ACHN (cell line): ENCODE measurements at regions not wholly inside any gene's neighbourhood (a gene's known extent, or its start where the extent isn't known, plus 50 kb on each side); places are given as distances from the start of the nearest gene placed in this dataset.
"Not testable (repeated sequence)": the region's sequence is repeated elsewhere in the genome, so short reads cannot be mapped to it uniquely, and the experiment has no call there.

Source experiments
- DNase-seq: peaks from one replicate; pipeline ENCODE4 v3.0.0-alpha.2; 2015
- in situ Hi-C: cut with HindIII; loops from 2 replicates; pipeline ENCODE4 v1.10.0; 2017; ENCODE audit warnings: low sequenced_read_pairs, low pct_ligation_motif_present, low pct_unique_long_range_greater_than_20kb

DNA sequence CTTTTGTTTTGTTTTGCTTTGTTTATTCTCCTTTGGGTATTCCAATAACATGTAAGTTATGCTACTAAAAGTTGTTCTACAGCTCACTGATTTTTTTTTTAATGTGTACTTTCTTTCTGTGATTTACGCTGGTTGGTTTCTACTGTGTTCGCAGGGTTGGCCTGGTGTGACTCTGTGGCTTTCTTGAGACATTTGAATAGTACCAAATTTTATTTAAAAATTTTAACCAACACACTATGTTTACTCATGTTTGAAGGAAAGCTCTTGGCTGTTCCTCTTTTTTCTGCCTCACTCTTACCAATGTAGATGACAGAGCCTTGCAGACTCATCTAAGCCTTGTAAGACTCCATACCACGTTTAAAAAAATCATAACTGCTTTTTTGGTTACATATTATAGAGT, 1784.9 kb upstream of the DEFB115 start:
- in situ Hi-C loops: no loop called here
- no peak for DNase-seq

DNA sequence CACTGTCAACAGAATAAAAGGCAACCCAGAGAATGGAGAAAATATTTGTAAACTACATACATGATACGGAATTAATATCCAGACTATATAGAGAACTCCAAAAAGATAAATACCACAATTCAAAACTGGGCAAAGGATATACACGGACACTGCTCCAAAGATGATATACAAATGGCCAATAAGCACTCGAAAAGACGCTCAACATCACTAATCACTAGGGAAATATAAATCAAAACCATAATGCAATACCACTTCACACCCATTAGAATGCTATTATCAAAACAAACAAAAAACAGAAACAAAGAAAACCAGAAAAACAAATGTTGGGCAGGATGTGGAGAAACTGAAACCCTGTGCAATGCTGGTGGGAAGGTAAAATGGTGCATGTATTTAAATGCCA, 1764.6 kb upstream of the DEFB115 start:
- DNase-seq, in situ Hi-C loops: not testable (repeated sequence)

DNA sequence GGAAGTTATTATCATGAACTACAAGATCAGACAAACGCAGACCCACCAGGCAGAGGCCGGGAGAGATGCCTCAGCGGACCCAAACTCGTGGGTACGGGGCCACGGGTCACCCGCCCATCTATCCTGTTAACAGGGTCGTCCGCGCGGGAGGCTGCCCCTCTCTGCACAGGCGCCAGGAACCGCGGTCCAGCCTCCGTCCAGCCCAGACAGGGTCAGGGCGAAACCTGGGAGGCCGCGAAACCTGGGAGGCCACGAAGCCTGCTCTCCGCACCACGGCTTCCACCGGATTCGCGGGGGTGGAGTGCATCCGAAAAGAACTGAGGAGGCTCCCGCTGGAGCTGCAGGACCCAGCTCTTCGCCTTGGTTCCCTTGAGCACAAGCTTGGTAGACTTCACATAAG, 1760.7 kb upstream of the DEFB115 start:
- in situ Hi-C loops: not testable (repeated sequence)
- DNase-seq: peak; percentile 1

DNA sequence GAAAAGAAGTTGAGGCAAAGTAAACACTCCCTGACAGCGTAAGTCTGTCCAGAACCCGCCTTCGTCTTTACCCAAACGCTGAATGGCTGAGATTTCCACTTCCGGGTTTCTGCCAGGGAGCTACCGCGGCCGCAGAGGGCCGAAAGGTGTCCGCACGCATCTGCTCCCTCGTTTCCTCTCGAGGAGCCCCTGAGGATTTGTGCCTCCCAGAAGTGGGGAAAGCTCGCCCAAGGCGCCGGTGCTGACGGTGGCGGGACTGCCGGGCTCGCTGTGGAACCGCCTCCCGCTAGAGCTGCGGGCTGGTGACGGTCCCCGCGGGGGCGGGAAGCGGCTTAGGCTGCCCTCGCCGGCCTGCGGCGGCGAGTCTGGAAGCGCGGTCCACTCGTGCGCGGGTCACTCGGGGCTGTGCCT, 1760.2 kb upstream of the DEFB115 start:
- in situ Hi-C loops: no loop called here
- DNase-seq: peak; percentile 87

DNA sequence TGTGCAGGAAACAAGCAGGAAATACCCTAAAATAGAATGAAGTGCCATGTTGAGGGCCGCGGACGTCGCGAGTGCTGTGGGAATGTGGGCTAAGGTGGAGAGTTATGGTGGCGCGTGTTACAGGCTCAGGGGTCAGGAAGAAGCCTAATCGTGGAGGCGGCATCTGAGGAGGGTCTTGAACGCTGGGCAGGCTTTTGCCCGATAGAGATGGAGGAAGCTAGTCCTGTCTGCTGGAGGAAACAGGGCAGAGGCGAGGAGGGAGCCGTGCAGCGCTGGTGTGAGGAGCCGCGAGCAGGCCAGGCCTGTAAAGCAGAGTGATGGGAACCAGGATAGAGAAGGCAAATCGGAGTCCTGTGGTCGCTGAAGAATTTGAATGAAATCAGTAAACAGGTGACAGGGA, 1759.8 kb upstream of the DEFB115 start:
- DNase-seq, in situ Hi-C loops: not testable (repeated sequence)

DNA sequence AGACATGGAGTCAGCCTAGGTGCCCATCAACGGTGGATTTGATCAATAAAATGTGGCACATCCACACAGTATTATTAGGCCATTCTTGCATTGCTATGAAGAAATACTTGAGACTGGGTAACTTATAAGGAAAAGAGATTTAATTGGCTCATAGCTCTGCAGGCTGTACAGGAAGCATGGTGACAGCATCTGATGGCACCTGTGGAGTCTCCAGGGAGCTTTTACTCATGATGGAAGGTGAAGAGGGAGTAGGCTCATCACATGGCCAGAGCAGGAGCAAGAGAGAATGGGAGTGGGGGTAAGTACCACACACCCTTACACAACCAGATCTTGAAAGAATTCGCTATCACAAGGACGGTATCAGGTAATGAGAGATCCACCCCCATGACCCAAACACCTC, 1756.7 kb upstream of the DEFB115 start:
- in situ Hi-C loops, DNase-seq: not testable (repeated sequence)

DNA sequence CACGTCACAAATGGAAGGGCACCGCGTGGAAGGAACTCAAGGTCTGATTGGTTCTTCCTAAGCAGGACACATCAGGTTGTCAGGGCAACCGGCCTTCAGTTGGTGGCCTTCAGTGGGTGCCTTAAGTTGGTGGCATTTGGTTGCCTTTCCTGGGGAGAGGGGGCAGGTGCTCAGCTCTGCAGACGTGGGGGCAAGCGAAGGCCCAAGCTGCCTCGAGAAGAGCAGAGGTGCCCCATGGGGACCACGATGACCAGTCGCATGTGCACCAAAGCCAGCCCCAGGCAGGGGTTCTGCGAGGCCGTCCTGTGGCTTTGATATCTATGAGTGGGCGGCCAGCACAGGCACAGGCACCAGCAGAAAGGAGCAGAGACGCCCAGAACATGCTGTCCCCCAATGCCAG, 1742.8 kb upstream of the DEFB115 start:
- in situ Hi-C loops, DNase-seq: not testable (repeated sequence)

DNA sequence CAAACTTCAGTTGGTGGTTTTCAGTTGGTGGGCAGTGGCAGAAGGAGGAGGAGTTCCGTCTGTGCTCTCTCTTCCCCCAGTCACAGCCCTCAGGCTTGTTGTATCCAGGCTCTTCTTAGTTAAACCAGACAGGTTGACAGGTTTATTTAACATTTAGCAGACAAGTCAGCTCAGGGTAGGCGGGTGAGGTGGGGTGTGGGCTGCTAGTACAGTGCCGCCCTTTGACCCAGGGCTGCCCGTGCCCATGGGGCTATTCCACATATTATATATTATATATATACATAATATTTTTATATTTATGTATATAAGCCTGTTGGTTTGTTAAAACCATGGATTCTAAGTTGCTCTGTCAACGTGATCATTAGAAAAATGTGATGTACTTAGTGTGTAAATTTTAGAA, 1740.6 kb upstream of the DEFB115 start:
- DNase-seq, in situ Hi-C loops: not testable (repeated sequence)

DNA sequence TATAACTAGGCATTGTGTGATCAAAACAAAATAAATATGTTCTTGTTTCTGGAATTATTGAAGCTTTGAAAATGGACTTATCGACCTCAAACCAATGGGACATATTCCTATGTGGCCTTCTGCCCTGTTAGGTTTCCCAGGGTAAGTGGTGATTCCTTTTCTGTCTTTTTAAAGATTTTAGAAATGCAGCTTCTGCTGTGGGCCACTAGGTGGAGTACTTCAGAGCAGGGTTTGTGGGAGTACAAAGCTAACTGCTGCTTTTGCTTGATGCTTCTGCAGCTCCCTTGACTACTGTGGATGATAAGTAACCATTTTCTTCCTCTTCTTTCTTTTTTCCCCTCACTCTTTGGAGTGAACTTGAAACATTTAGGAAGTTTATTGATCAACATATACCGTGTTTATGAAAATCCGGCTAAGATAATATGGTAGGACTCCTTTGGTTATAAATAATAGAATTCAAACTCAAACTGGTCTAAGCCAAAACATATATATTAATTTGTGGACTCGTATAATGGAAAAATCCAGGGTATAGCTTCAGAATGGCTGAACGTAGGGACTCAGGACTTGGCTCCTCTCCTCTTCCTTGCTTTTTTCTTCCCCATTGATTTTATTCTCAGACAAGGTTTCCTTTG, 1737.7 kb upstream of the DEFB115 start:
- in situ Hi-C loops: not testable (repeated sequence)
- DNase-seq: peak; percentile 8

DNA sequence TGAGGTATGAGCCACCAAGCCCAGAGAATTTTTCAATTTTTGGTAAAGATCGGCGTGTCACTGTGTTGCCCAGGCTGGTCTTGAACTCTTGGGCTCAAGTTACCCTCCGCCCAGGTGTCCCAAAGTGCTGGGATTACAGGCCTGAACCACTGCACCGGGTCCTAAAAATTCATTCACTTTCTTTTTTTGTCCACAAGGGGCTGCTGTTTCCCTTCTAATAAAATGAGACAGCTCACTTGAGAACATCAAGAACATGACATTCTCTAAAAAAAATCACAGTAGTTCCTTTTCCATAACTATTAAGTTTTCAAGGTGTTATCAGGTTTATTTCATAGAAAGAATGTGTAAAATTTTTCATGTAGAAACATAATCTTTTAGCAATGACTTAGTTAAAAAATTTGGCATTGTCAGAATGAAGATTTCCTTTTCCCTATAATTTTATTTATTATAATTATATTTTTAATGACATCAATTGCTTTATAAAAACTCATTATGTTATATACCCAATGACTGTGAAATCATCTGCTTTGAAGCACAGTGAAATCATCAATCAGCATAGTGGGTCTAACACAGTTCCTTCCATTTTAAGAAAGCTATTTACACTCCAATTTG, 1723.8 kb upstream of the DEFB115 start:
- in situ Hi-C loops: not testable (repeated sequence)
- DNase-seq: peak; percentile 42

DNA sequence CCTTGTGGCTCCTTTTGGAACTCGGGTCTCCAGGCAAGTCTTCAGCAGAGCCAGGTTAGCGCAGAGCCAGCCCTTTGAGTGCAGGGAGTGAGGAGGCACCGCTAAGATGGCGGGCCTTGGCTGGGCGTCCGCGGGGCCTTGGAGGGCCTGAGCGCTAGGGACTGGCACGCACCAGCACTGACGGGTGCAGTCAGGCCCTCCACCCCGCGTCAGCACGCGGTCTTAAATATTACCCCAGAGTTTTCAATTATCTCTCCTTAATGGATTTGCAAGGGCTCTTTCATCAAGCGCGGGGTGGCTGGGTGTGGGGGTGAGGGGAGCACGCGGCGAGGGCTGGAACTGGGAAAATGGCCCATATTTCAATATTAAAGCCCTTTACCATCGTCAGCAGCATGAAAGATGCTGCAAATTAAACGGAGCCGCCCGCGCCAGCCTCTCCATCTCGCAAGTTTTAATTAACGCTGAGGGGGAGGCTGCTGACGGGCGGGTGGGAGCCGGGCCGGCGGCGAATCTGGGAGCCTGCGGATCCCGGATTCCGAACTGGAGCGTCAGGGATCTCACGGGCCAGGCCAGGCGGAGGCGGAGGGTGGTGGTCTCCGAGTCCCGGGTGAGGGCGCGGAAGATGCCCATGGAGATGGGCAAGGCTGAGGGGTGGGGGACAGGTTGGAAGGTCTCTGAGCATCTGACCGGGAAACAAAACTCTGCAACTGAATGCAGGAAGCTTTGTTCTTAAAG, 1690.4 kb upstream of the DEFB115 start:
- DNase-seq, in situ Hi-C loops: not testable (repeated sequence)

DNA sequence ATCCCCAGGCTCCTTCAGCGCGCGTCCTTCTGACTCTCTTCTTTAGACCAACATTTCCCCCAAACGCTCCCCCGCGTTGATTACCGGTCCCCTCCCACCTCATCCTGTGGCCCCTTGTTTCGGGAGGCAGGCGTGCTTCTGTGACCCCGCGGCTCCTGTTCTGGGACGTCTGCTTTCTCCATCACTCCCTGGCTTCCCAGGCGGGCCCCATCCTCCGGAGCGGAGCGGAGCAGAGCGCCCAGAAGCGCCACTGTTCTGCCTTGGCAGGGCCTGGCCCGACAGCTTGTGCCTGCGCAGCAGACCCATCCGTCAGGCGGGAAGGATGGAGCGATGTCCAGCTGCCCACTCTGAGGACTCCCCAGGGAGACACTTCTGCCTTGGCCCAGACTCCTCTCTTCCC, 1689.8 kb upstream of the DEFB115 start:
- DNase-seq, in situ Hi-C loops: not testable (repeated sequence)

DNA sequence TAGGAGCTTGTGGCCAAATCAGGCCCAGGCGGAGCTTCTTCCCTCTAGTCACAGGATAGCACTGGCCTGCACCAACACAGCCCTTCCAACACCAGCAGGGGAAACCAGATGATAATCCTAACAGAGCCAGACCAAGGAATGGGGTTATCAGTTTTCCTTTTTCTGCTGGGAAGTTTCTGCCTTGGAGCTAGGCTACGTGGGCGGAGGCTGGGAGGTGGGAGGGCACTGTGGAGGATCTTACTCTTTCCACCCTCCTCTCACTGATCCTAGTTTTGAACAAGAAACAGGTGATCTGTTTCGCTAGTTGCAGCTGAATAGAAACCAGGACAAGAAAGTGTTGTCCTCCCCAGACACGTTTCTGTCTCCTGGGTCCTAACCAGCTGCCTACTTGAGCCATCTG, 1687.3 kb upstream of the DEFB115 start:
- in situ Hi-C loops, DNase-seq: not testable (repeated sequence)

DNA sequence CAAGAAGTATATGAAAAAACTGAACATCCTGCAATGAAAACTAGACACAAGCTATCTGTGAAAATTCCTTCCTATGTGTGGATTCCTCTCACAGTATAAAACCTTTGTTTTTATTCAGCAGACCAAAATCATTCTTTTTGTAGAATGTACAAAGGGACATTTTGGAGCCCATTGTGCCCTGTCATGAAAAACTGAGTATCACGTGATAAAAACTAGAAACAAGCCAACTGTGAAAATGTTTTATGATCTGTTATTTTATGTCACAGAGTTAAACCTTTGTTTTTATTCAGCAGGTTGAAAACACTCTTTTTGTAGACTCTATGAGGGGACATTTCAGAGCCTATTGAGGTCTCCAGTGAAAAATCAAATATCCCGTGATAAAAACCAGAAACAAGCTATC, 1667.9 kb upstream of the DEFB115 start:
- in situ Hi-C loops, DNase-seq: not testable (repeated sequence)

DNA sequence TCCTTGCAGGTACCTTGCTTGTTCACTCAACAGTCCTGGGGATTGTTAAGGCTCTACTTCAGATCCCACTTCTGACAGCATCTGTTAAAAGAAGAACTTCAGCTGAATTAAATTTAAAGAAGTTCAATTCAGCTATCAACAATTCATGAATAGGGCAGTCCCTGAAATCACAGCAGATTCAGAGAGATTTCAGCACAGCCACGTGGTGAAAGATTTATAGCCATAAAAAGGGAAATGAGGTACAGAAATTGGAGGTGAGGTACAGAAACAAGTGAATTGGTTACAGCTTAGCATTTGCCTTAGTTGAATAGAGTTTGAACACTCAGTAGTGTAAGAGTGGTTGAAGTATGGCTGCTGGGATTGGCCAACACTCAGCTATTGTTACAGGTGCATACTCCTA, 1653.3 kb upstream of the DEFB115 start:
- DNase-seq, in situ Hi-C loops: not testable (repeated sequence)

DNA sequence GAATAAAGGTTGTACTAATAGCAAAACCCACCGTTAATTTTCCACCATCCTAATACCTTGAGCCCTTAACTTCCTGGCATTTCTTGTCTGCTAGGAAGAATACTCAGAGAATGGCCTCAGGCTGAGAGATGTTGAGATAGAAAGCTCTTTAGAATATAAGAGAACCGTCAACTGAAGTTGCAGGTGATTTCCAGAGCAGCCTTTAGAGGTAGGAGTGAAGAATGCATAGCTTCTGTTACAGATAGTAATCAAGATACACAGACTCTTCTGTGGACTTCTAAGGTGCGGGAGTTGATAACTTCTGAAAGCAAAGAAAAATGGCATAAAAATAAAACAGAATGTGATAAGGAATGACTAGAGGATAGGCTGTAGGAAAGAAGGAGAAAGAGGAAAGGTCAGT, 1651.3 kb upstream of the DEFB115 start:
- DNase-seq, in situ Hi-C loops: not testable (repeated sequence)

DNA sequence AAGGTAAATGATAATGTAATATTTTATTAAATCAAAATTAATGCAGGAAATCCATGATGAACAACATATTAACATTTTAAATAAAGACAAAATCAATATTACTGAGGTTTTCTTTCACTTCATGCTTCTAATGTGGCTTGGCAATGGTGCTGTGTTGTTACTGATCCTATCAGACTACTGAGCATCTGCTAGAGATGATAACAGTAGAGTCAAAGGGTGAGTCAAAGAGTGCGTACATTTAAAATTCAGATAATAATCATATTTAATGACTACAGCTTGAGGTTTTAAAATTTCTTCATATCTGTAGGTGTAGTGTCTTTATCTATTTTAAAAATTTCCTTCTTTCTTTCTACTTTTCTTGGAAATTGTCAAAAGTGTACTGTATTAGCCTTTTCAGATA, 1628.1 kb upstream of the DEFB115 start:
- DNase-seq, in situ Hi-C loops: not testable (repeated sequence)
